GM21576 (cell line): ENCODE measurements at regions not wholly inside any gene's neighbourhood (a gene's known extent, or its start where the extent isn't known, plus 50 kb on each side); places are given as distances from the start of the nearest gene placed in this dataset.

Experiments
- ATAC-seq: cut with Tn5 transposase; IDR thresholded peaks from one replicate; pipeline ENCODE4 v1.9.1; 2021; ENCODE audit warnings: mild to moderate bottlenecking, moderate library complexity; ENCODE audit not compliant: unreplicated experiment

DNA sequence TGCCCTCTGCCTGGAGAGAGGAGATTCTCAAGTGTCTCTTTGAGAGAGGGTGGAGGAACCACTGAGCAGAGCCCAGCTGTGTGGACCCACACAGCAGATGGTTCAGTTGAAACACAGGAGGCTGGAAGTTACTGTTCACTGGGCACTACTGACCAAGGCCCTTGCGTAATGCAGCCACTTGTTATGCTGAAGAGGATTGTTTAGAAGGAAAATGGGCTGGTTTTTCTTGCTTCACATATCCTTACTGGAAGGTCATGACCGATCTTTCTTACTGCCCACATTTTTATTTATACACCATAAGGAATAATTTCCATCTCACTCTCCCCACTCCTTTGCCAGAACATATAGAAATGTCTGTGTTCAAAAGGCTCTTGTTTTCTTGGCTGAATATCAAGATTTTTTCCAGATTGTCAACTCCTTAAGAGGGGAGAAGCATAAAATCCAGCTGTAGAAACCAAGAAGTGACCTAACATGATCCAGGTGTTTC lies 375.1 kb upstream of the DDHD1 start:
- ATAC-seq = no peak

- ATAC-seq = no peak
Measured at GRCh38 chr14:53526200-53526599, 373.1 kb upstream of the DDHD1 start.

- ATAC-seq = no peak
Measured at GRCh38 chr14:53525608-53526007, 372.5 kb upstream of the DDHD1 start.

DNA sequence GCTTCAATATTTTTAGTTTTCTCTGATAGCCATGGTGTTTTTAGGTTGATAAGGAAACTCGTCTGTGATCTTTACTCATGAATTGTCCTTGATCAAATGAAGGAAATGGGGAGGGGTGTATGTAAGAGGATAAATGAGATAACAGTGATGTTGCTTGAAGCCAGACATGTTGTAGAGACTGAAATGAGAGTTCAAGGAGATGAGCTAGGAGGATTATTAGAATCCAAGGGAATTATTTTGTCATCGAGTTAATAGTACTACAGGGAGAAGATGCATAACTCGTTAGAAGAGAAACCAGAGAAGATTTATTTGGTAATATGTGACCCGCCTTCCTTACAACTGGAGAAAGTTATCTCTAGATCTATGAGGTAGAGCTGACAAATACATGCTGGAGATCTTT lies 371.3 kb upstream of the DDHD1 start:
- ATAC-seq = no peak

DNA sequence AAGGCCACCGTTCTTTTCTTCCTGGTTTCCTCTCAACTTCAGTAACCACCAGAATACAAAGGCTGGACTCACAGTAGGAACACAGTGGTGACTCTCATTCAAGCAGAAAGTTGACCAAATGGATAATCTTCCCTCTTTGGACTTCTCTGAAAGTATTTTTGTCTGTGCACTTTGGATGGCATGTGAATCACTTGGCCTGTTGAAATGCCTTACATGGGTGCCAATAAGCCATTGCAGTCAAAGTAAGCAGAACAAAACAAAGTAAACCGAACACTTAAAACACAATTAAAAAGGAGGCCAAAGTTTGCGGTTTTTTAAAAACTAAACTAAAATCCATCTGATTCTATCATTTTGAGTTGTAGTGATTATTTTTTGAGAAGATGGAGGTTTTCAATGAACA lies 370.1 kb upstream of the DDHD1 start:
- no peak for ATAC-seq

DNA sequence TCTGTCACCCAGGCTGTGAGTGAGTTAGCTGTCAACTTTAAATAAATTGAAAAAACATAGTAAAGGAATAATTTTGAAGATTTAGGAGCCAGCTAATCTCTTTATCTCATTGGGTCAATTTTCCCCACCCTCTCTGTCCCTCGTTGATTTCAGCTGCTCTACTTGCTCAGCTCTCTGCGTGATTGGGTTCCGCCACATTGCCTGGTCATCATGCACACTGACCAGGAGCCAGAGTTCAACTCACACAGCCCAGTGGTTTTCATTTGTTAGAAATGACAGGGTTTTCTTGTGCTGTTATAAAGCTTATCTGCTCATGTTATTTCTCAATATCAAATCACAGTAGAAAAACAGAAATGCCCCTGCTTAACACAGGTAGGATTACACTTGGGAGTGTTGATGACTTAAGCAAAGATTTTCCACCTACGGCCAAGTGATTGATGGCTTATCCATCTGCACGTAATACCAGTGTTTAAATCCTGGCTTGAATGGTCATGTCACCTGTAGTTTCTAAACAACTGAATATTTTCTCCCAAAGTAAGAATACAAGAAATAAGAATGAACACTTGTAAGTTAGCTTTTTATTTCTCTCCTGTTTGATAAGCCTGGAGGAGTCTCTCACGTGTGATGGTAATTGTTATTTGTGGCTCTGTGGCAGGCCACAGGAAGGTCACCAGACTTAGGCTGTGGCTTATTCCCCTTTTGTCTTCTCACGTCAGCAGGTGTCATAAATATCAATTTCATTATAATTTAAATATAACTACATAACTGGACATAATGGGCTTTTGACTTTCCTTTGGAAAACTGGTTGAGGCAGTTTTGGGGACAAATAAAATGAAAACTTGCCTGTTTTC lies 367.2 kb upstream of the DDHD1 start:
- ATAC-seq = no peak

DNA sequence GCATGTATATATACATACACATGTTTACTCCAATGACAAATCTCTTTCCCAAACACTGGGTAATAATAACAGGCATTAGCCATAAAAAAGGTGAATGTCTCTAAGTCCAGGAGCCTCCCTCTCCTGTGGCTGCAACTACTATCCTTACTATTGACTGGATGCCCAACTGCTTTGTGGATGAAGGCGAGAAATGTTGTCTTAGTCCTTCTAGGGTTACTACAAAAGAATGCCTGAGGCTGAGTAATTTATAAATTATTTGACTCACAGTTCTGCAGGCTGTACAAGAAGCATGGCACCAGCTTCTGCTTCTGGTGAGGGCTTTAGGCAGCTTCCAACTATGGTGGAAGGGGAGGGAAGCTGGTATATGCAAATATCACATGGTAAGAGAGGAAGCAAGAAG lies 366.0 kb upstream of the DDHD1 start:
- no peak for ATAC-seq

DNA sequence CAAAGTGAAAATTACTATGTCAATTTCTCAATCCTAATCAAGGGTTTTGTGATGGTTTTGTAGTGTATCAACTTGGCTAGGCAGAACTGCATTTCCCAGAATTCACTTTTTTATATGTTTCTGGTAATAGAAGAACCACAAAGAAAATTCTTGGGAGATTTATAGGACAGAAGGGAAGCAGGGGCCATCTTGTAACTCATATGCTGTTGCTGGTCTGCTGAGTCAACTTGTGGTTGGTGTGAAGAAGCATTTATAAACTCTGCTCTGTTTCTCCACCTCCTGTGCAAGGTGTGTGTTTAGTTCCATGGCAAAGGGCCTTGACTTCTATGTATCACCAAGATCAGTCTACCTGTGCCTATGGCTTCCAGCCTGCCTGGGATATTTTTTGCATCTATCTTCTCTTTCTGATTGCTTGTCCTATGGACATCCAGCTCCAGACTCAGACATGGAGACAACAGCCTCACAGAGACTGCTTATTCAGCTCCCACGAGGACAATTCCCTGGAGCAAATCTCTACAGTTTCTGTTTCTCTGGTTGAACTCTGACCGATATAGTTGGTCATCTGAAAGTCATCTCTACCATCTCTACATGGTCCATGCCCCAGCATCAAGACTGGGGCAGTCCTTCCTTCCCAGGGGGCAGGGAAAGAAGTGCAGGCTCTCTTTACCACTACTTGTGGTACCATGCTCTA lies 364.3 kb upstream of the DDHD1 start:
- ATAC-seq = no peak

DNA sequence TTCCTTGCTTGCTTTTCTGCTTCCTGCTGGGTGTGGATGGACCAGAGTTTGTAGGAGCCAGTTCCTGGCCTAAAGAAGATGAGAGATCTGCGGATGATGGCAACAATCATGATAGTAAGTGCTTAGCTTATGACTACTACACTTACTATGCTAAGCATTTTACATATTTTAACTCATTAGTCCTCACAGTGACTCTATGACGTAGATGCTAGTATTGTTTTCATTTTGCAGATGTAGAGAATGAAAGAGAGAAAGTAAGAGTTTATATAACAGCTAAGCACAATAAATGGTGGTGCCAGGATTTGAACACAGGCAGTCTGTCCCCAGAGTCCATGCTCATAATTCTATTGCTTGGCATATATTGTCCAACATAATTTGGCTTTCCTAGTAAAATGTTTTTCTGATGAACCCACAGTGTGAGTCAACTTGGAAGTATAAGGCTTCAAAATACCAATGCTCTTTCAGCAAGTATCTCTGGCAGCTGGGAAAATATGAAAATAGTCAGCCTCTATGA lies 363.2 kb upstream of the DDHD1 start:
- ATAC-seq = no peak

DNA sequence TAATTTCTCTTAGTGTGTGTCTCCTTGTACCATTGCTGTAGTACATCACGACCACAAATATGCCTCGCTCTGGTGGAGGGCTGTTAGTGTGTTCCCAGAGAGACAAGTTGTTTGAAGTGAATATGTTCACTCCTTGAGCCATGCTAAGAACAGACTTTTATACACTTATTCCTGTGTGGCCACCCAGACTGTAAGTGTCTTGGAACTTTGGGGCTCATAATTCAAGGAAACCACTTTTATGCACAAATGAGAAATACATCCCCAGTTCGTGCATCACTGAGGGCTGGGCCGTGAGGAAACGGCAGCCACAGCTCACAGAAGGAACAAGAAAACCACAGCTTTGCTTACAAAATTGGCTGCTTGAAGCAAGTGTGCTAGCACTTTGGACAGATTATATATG lies 362.2 kb upstream of the DDHD1 start:
- ATAC-seq = no peak

GRCh38 chr14:53514197-53514596 lies 361.1 kb upstream of the DDHD1 start:
- no peak for ATAC-seq

DNA sequence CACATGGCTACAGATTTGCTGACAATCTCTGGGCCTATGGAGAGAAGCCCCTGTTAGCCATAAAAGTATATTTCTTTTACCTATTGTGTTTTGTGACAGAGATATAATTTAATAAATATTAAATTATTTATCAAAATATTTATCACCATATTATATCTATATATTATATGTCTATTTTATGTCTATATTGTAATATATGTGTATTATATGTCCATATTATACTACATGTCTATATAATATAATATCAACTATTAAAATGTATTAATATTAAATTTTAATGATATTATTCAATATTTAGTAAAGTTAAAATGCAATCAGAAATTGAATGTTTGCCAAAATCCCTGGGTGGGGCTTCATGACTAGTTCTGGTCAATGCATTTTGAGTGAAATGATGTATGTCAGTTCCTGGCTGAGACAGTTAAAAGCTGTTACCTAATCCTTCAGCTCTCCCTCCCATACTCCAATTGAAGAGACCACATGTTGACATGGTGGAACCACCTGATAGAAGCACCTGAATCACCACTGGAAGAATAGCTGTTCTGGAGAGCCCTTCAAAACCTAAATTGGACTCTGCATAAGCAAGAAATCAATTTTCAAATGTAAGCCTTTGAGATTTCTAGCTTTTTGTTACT lies 357.3 kb upstream of the DDHD1 start:
- ATAC-seq = no peak

- ATAC-seq = no peak
Measured at GRCh38 chr14:53509276-53510244, 356.4 kb upstream of the DDHD1 start.

GRCh38 chr14:53501361-53502211 lies 348.5 kb upstream of the DDHD1 start:
- no peak for ATAC-seq

GRCh38 chr14:53500191-53500590 lies 347.1 kb upstream of the DDHD1 start:
- no peak for ATAC-seq

- ATAC-seq = no peak
Measured at GRCh38 chr14:53496668-53497067, 343.5 kb upstream of the DDHD1 start.

- ATAC-seq = no peak
Measured at GRCh38 chr14:53495846-53496343, 342.8 kb upstream of the DDHD1 start.

DNA sequence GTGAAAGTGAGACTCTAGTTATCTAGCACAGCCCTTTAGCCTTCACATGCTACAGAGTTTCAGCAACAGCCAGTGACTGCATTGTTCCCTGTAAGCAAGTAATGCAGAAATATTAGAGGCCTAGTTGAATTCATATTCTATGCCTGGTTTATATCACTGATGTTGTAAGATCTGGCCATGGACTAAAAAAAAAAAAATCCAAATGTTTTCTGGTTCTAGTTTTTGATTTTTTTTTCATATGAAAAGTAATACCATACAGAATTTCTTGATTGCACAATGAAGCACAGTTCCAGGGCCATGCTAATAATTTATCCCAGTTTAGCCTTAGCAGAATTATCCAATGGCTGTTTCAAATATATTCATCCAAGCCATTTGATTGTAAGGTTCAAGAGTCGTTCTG lies 341.5 kb upstream of the DDHD1 start:
- no peak for ATAC-seq

DNA sequence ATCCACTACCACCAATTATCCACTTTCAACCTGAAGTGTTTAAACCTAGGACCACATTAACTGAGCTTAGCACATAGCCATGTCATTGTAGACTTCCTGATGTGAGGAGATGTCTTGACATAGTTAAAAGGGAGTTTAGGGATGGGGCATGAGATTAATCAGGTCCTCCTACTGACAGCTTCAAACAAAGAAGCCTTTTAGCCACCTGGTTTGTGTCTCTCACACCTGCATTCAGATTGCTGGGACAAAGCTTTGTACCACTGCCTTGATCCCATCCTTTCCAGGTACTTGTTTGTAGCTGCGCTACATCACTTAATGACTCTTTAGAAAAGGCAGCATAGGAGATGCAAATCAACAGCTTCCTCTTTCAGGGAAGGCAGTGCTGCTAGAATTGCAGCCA lies 340.7 kb upstream of the DDHD1 start:
- no peak for ATAC-seq
